Osteocyte (in vitro differentiated cells): ENCODE measurements at regions not wholly inside any gene's neighbourhood (a gene's known extent, or its start where the extent isn't known, plus 50 kb on each side); places are given as distances from the start of the nearest gene placed in this dataset.

Source experiments
- DNase-seq: peaks from one replicate; pipeline ENCODE4 v3.0.0; 2021; ENCODE audit warnings: mixed read lengths; ENCODE audit not compliant: unreplicated experiment; ENCODE audit errors: extremely low spot score
- H3K27ac Mint-ChIP-seq: one replicate; pipeline ENCODE4 v1.8.0; 2021; ENCODE audit warnings: mild to moderate bottlenecking, mixed read lengths; ENCODE audit not compliant: unreplicated experiment
- H3K27me3 Mint-ChIP-seq: one replicate; pipeline ENCODE4 v1.8.0; 2021; ENCODE audit warnings: mixed read lengths; ENCODE audit not compliant: unreplicated experiment
- H3K36me3 Mint-ChIP-seq: one replicate; pipeline ENCODE4 v1.8.0; 2021; ENCODE audit warnings: mixed read lengths; ENCODE audit not compliant: unreplicated experiment
- H3K4me1 Mint-ChIP-seq: one replicate; pipeline ENCODE4 v1.8.0; 2021; ENCODE audit warnings: mixed read lengths; ENCODE audit not compliant: unreplicated experiment
- H3K4me3 Mint-ChIP-seq: one replicate; pipeline ENCODE4 v1.8.0; 2021; ENCODE audit warnings: mild to moderate bottlenecking, moderate library complexity, mixed read lengths; ENCODE audit not compliant: unreplicated experiment
- H3K9me3 Mint-ChIP-seq: one replicate; pipeline ENCODE4 v1.8.0; 2021; ENCODE audit warnings: mixed read lengths; ENCODE audit not compliant: unreplicated experiment
- CTCF ChIP-seq: fragments of 200-600 bp; sonication (generic); IDR thresholded peaks from 2 replicates; pipeline ENCODE4 v1.5.0; 2021; ENCODE audit warnings: antibody characterized with exemption, mild to moderate bottlenecking, moderate library complexity

GRCh38 chr6:19380293-19380692, 456.9 kb upstream of the ID4 start:
- no peak for DNase-seq
- peaks cover 2% of the 10 kb centered on the region for H3K36me3 Mint-ChIP-seq
- H3K4me1 Mint-ChIP-seq, result peaks cover 11% of the 10 kb centered on the region
- H3K27ac Mint-ChIP-seq, result no peak overlapping the region
- H3K9me3 Mint-ChIP-seq, result peaks cover 10% of the 10 kb centered on the region
- TF ChIP-seq CTCF, result no peak
- no peak overlapping the region for H3K4me3 Mint-ChIP-seq
- no peaks in the 10 kb centered on the region for H3K27me3 Mint-ChIP-seq

GRCh38 chr6:19382676-19383075, 454.5 kb upstream of the ID4 start:
- H3K4me3 Mint-ChIP-seq, result no peak overlapping the region
- H3K9me3 Mint-ChIP-seq, result peaks cover 10% of the 10 kb centered on the region
- TF ChIP-seq CTCF, result no peak
- DNase-seq, result no peak
- H3K27ac Mint-ChIP-seq, result no peak overlapping the region
- H3K27me3 Mint-ChIP-seq, result no peaks in the 10 kb centered on the region
- peaks cover 2% of the 10 kb centered on the region for H3K36me3 Mint-ChIP-seq
- H3K4me1 Mint-ChIP-seq, result peaks cover 10% of the 10 kb centered on the region

GRCh38 chr6:19391926-19392325, 445.2 kb upstream of the ID4 start:
- H3K36me3 Mint-ChIP-seq, result no peaks in the 10 kb centered on the region
- H3K27me3 Mint-ChIP-seq, result no peaks in the 10 kb centered on the region
- no peak for TF ChIP-seq CTCF
- no peaks in the 10 kb centered on the region for H3K9me3 Mint-ChIP-seq
- H3K4me1 Mint-ChIP-seq, result no peaks in the 10 kb centered on the region
- no peak overlapping the region for H3K27ac Mint-ChIP-seq
- no peak overlapping the region for H3K4me3 Mint-ChIP-seq
- no peak for DNase-seq

- no peak for TF ChIP-seq CTCF
- no peak overlapping the region for H3K4me3 Mint-ChIP-seq
- H3K36me3 Mint-ChIP-seq, result no peaks in the 10 kb centered on the region
Observed at GRCh38 chr6:19394051-19394450, 443.1 kb upstream of the ID4 start.

GRCh38 chr6:19394687-19395086, 442.5 kb upstream of the ID4 start:
- Mint-ChIP-seq H3K9me3 (peaks cover 2% of the 10 kb centered on the region), H3K36me3 (no peaks in the 10 kb centered on the region), H3K27ac (no peak overlapping the region), H3K4me3 (no peak overlapping the region), H3K27me3 (no peaks in the 10 kb centered on the region), H3K4me1 (peaks cover 6% of the 10 kb centered on the region)
- no peak for TF ChIP-seq CTCF
- no peak for DNase-seq

More at GRCh38 chr6:19394051-19394450, 443.1 kb upstream of the ID4 start:
- no peaks in the 10 kb centered on the region for H3K27me3 Mint-ChIP-seq
- H3K9me3 Mint-ChIP-seq, result no peaks in the 10 kb centered on the region
- no peak overlapping the region for H3K27ac Mint-ChIP-seq
- no peak for DNase-seq
- peaks cover under 1% of the 10 kb centered on the region for H3K4me1 Mint-ChIP-seq
